A673 (cell line): ENCODE measurements at regions not wholly inside any gene's neighbourhood (a gene's known extent, or its start where the extent isn't known, plus 50 kb on each side); places are given as distances from the start of the nearest gene placed in this dataset.

Experiments
- CTCF ChIP-seq: fragments of 300-800, 200-600 bp; sonication (generic); conservative IDR thresholded peaks from 2 replicates; pipeline ENCODE4 v1.5.1; 2017; ENCODE audit warnings: low read depth, mild to moderate bottlenecking, antibody characterized with exemption, low read length, moderate library complexity, mixed read lengths
- EZH2 ChIP-seq: fragments of 200-600 bp; sonication (generic); IDR thresholded peaks from 2 replicates; pipeline ENCODE4 v1.6.1; 2017; ENCODE audit warnings: borderline replicate concordance, low read depth, mild to moderate bottlenecking, mixed read lengths, antibody characterized with exemption, low read length; ENCODE audit not compliant: poor library complexity, severe bottlenecking

DNA sequence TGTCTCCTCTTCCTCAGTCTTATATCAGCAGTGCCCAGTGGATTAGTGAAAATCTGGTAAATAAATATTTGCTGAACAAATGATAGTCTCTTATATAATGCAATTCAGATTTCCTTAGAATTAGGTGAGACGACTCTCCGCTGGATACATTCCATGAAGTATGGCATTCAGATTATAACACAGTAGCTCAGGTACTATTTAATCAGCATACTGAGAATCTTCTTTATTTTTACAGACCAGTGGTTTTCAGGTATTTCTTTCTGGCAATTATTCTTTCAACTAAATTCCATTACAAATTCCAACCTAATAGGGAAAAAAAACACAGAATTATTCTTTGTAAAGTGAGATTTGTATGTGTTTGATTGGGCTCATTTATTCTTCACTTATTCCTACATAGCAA, 435.5 kb downstream of the TAF11L14 start:
- TF ChIP-seq CTCF (no peak), EZH2 (no peak)
